OCI-LY3 (cell line): ENCODE measurements at regions not wholly inside any gene's neighbourhood (a gene's known extent, or its start where the extent isn't known, plus 50 kb on each side); places are given as distances from the start of the nearest gene placed in this dataset.

Experiments used
- H2AFZ ChIP-seq: fragments of 200-600, 300-600 bp; shearing (Covaris generic); 2 replicates; pipeline ENCODE4 v1.6.0; 2014; ENCODE audit warnings: antibody characterized with exemption, low read depth, low read length
- H3K27ac ChIP-seq: fragments of 200-600, 300-600 bp; sonication (generic); 2 replicates; pipeline ENCODE4 v1.5.1; 2014; ENCODE audit warnings: mild to moderate bottlenecking, low read length, moderate library complexity, mixed read lengths
- H3K27me3 ChIP-seq: fragments of 200-600, 300-600 bp; sonication (generic); 2 replicates; pipeline ENCODE4 v1.6.1; 2014; ENCODE audit warnings: low read depth, low read length, mixed read lengths
- H3K36me3 ChIP-seq: fragments of 200-600, 300-600 bp; sonication (generic); replicated peaks from 2 replicates; pipeline ENCODE3; 2014; ENCODE audit warnings: low read depth, low read length, mixed read lengths
- H3K4me1 ChIP-seq: fragments of 300-600, 200-600 bp; sonication (generic); 2 replicates; pipeline ENCODE4 v1.6.1; 2014; ENCODE audit warnings: low read length, mixed read lengths
- H3K4me2 ChIP-seq: fragments of 200-600, 300-600 bp; sonication (generic); 2 replicates; pipeline ENCODE4 v1.6.1; 2014; ENCODE audit warnings: low read length, mixed read lengths
- H3K4me3 ChIP-seq: fragments of 300-600, 200-600 bp; sonication (generic); 2 replicates; pipeline ENCODE4 v1.5.1; 2014; ENCODE audit warnings: antibody characterized with exemption, mild to moderate bottlenecking, low read length, moderate library complexity
- H3K79me2 ChIP-seq: fragments of 300-600, 200-600 bp; shearing (Covaris generic); 2 replicates; pipeline ENCODE4 v1.6.1; 2014; ENCODE audit warnings: mild to moderate bottlenecking, low read length, mixed read lengths
- H3K9ac ChIP-seq: fragments of 300-600, 200-600 bp; shearing (Covaris generic); 2 replicates; pipeline ENCODE4 v1.6.0; 2014; ENCODE audit warnings: mild to moderate bottlenecking, low read length, moderate library complexity
- H3K9me3 ChIP-seq: fragments of 200-600, 300-600 bp; shearing (Covaris generic); 2 replicates; pipeline ENCODE4 v1.6.1; 2014; ENCODE audit warnings: low read length, mixed read lengths; ENCODE audit not compliant: insufficient read depth
- H4K20me1 ChIP-seq: fragments of 200-600, 300-600 bp; sonication (generic); 2 replicates; pipeline ENCODE4 v1.6.1; 2016; ENCODE audit warnings: low read length, mixed read lengths; ENCODE audit not compliant: insufficient read depth
- EZH2phosphoT487 ChIP-seq: fragments of 200-600 bp; shearing (Covaris generic); IDR thresholded peaks from 2 replicates; pipeline ENCODE4 v1.6.1; 2018; ENCODE audit warnings: antibody characterized with exemption, mixed run types, low read depth
- TF ChIP-seq, protein P1 (sequence below): fragments of 200-600, 300-600 bp; sonication (generic); IDR thresholded peaks from 2 replicates; pipeline ENCODE4 v1.5.1; 2014; ENCODE audit warnings: antibody characterized with exemption, low read length, low read depth

DNA sequence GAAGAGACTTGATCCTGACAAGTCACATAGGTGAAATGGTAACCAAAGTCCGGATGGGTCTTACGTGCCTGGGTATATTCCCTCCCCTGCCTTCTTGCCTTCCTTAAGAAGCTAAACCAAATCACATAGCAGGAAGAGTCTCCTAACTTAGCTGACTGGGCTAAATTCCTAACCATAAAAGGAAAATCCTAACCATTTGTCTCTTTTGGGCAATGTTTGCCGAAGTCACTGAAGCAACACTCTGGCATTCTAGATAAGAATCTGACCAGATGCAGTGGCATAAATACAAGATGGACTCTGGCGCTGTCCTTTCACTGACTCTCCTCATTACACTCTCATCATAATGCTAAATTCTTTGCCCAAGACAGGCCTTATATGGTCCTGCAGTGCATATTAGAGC is 625.5 kb upstream of the RORB start:
- no peak for TF ChIP-seq EZH2phosphoT487
- TF ChIP-seq, protein P1, sequence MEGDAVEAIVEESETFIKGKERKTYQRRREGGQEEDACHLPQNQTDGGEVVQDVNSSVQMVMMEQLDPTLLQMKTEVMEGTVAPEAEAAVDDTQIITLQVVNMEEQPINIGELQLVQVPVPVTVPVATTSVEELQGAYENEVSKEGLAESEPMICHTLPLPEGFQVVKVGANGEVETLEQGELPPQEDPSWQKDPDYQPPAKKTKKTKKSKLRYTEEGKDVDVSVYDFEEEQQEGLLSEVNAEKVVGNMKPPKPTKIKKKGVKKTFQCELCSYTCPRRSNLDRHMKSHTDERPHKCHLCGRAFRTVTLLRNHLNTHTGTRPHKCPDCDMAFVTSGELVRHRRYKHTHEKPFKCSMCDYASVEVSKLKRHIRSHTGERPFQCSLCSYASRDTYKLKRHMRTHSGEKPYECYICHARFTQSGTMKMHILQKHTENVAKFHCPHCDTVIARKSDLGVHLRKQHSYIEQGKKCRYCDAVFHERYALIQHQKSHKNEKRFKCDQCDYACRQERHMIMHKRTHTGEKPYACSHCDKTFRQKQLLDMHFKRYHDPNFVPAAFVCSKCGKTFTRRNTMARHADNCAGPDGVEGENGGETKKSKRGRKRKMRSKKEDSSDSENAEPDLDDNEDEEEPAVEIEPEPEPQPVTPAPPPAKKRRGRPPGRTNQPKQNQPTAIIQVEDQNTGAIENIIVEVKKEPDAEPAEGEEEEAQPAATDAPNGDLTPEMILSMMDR: no peak
- Histone ChIP-seq H3K27ac (no peak overlapping the region), H4K20me1 (no peaks in the 10 kb centered on the region), H3K79me2 (no peaks in the 10 kb centered on the region), H3K36me3 (no peaks in the 10 kb centered on the region), H3K4me1 (peaks cover 11% of the 10 kb centered on the region), H2AFZ (no peak overlapping the region), H3K9me3 (no peaks in the 10 kb centered on the region), H3K9ac (no peak overlapping the region), H3K4me3 (no peak overlapping the region), H3K4me2 (no peak overlapping the region), H3K27me3 (no peaks in the 10 kb centered on the region)

DNA sequence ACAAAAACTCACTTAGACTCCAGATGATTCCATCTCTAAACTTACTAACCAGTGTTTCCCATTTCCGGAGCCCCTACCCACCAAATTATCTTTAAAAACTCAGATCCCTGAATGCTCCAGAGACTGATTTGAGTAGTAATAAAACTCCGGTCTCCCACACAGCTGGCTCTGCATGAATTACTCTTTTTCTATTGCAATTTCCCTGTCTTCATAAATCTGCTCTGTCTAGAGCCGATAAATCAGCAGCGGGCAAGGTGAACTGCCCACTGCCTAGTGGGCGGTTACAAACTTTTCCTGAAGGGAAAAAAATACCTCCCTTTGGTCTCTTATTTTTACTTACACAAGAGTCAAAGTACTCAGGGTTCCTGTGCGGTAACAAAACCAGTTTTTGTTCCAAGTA is 624.4 kb upstream of the RORB start:
- peaks cover 11% of the 10 kb centered on the region for H3K4me1 ChIP-seq
- no peaks in the 10 kb centered on the region for H3K79me2 ChIP-seq
- TF ChIP-seq EZH2phosphoT487: no peak
- TF ChIP-seq, protein P1: no peak
- no peaks in the 10 kb centered on the region for H4K20me1 ChIP-seq
- H3K9ac ChIP-seq: no peak overlapping the region
- no peak overlapping the region for H3K27ac ChIP-seq
- H3K4me2 ChIP-seq: no peak overlapping the region
- no peaks in the 10 kb centered on the region for H3K27me3 ChIP-seq
- no peak overlapping the region for H2AFZ ChIP-seq
- H3K9me3 ChIP-seq: no peaks in the 10 kb centered on the region
- H3K36me3 ChIP-seq: no peaks in the 10 kb centered on the region
- H3K4me3 ChIP-seq: no peak overlapping the region

DNA sequence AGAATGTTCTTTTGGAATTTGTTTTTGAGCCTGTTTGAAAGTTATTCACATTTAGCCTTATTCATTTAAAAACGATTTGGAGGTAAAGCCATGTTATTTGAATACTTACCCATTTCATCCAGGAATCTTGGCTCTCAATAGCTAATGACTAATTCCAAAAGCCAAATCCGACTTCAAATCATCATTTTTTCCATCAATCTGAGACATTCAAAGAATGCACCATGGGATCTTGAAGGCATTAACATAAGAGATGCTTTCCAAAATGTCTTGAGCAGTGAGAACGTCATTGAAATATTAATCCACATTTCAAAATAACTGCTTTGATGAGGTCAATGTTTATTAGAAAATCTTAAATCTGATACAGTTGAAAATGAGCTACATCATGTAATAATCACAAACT is 617.0 kb upstream of the RORB start:
- no peaks in the 10 kb centered on the region for H3K4me1 ChIP-seq
- H3K79me2 ChIP-seq: no peaks in the 10 kb centered on the region
- H3K9ac ChIP-seq: no peak overlapping the region
- no peak overlapping the region for H2AFZ ChIP-seq
- no peak overlapping the region for H3K4me2 ChIP-seq
- TF ChIP-seq EZH2phosphoT487: no peak
- TF ChIP-seq, protein P1: no peak
- no peaks in the 10 kb centered on the region for H3K36me3 ChIP-seq
- no peaks in the 10 kb centered on the region for H3K27me3 ChIP-seq
- H3K9me3 ChIP-seq: no peaks in the 10 kb centered on the region
- no peaks in the 10 kb centered on the region for H4K20me1 ChIP-seq
- no peak overlapping the region for H3K4me3 ChIP-seq
- no peak overlapping the region for H3K27ac ChIP-seq

DNA sequence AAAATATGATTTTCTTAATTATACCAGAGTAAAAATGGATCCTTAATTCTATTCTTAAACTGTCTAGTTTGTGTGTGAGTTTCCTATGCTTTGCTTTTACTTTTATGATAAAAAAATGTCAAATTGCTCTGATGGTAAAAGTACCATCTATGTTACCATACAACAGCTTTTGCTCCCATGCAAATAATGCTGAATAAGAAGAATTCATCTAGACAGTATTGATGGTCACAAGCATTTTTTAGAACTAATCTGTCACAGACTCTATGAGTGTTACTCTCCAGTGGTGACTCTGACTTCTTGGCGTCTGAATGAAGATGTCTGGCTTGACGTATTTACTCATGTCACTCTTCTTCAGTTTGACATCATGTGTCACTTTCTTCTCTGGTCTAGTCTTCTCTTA is 608.1 kb upstream of the RORB start:
- Histone ChIP-seq H3K27ac (no peak overlapping the region), H3K4me3 (no peak overlapping the region), H4K20me1 (no peaks in the 10 kb centered on the region), H3K9ac (no peak overlapping the region), H3K4me2 (no peak overlapping the region), H3K79me2 (no peaks in the 10 kb centered on the region), H3K36me3 (no peaks in the 10 kb centered on the region), H3K9me3 (no peaks in the 10 kb centered on the region), H2AFZ (no peak overlapping the region), H3K4me1 (no peaks in the 10 kb centered on the region), H3K27me3 (no peaks in the 10 kb centered on the region)
- TF ChIP-seq, protein P1: no peak
- no peak for TF ChIP-seq EZH2phosphoT487
